Keratinocyte (primary cell): ENCODE measurements at regions not wholly inside any gene's neighbourhood (a gene's known extent, or its start where the extent isn't known, plus 50 kb on each side); places are given as distances from the start of the nearest gene placed in this dataset.
"Not testable (repeated sequence)": the region's sequence is repeated elsewhere in the genome, so short reads cannot be mapped to it uniquely, and the experiment has no call there.

ENCODE experiments used
- DNase-seq: peaks from one replicate; pipeline ENCODE4 v3.0.0-alpha.2; 2011; ENCODE audit warnings: low read depth, missing footprints, low spot score
- FAIRE-seq: peaks from 2 replicates; lab custom pipeline; 2011; peaks lifted over from hg19 to GRCh38; lab: Jason Lieb, UNC
- H2AFZ ChIP-seq: 2 replicates; pipeline ENCODE4 v1.6.0; 2012; ENCODE audit warnings: low read length, control low read depth, inconsistent platforms; ENCODE audit not compliant: control insufficient read depth
- H3K27ac ChIP-seq: 2 replicates; pipeline ENCODE4 v1.5.1; 2011; ENCODE audit warnings: low read length; ENCODE audit not compliant: control insufficient read depth, insufficient read depth
- H3K27me3 ChIP-seq: 3 replicates; pipeline ENCODE4 v1.6.0; 2011; ENCODE audit warnings: low read length; ENCODE audit not compliant: control insufficient read depth, insufficient read depth; ENCODE audit errors: extremely low read depth
- H3K36me3 ChIP-seq, 2 experiments: 2 replicates in 1 of 2; 3 replicates in 1 of 2; pipeline ENCODE4 v1.5.1; 2011; ENCODE audit warnings: low read length in 2 of 2, mild to moderate bottlenecking in 1 of 2; ENCODE audit not compliant: control insufficient read depth in 2 of 2, insufficient read depth in 2 of 2; ENCODE audit errors: extremely low read depth in 1 of 2
- H3K4me1 ChIP-seq: 3 replicates; pipeline ENCODE4 v1.5.1; 2011; ENCODE audit warnings: low read length; ENCODE audit not compliant: control insufficient read depth, insufficient read depth; ENCODE audit errors: extremely low read depth
- H3K4me2 ChIP-seq: 3 replicates; pipeline ENCODE4 v1.6.0; 2011; ENCODE audit warnings: low read depth, low read length; ENCODE audit not compliant: control insufficient read depth, insufficient read depth; ENCODE audit errors: extremely low read depth
- H3K4me3 ChIP-seq, 3 experiments: fragments of 200-600 bp in 1 of 3; sonication (generic) in 1 of 3; 2 replicates in 2 of 3; 3 replicates in 1 of 3; pipeline ENCODE4 v1.5.1; 2011 to 2016; ENCODE audit warnings: low read length in 3 of 3, mild to moderate bottlenecking in 3 of 3, control low read depth in 2 of 3, inconsistent platforms in 1 of 3, low read depth in 1 of 3, mixed read lengths in 1 of 3, mixed run types in 1 of 3, moderate library complexity in 1 of 3; ENCODE audit not compliant: control insufficient read depth in 2 of 3, insufficient read depth in 2 of 3; ENCODE audit errors: extremely low read depth in 1 of 3
- H3K79me2 ChIP-seq: 2 replicates; pipeline ENCODE4 v1.6.0; 2012; ENCODE audit warnings: low read length; ENCODE audit not compliant: control insufficient read depth, insufficient read depth
- H3K9ac ChIP-seq: 3 replicates; pipeline ENCODE4 v1.6.0; 2011; ENCODE audit warnings: low read length; ENCODE audit not compliant: control insufficient read depth, insufficient read depth; ENCODE audit errors: extremely low read depth
- H3K9me1 ChIP-seq: 3 replicates; pipeline ENCODE4 v1.6.0; 2011; ENCODE audit warnings: low read length; ENCODE audit not compliant: control insufficient read depth, insufficient read depth; ENCODE audit errors: extremely low read depth
- H3K9me3 ChIP-seq: 2 replicates; pipeline ENCODE4 v1.5.1; 2012; ENCODE audit warnings: low read depth, low read length; ENCODE audit not compliant: control insufficient read depth
- H4K20me1 ChIP-seq: 3 replicates; pipeline ENCODE4 v1.6.0; 2011; ENCODE audit warnings: low read length; ENCODE audit not compliant: control insufficient read depth, insufficient read depth; ENCODE audit errors: extremely low read depth
- CTCF ChIP-seq, 3 experiments: IDR thresholded peaks in 1 of 3; conservative IDR thresholded peaks in 1 of 3; optimal IDR thresholded peaks in 1 of 3; 2 replicates in 2 of 3; 3 replicates in 1 of 3; pipeline versions ENCODE3 to v1.5.1; 2011; ENCODE audit warnings: low read length in 3 of 3, mild to moderate bottlenecking in 3 of 3, moderate library complexity in 2 of 3, control low read depth in 1 of 3, inconsistent platforms in 1 of 3; ENCODE audit not compliant: insufficient read depth in 2 of 3; ENCODE audit errors: extremely low read depth in 1 of 3
- EZH2 ChIP-seq: IDR thresholded peaks from one replicate; pipeline ENCODE4 v1.6.1; 2012; ENCODE audit warnings: inconsistent platforms, mild to moderate bottlenecking, low read length, moderate library complexity
- dilution Hi-C: fragments of 300-500 bp; cut with MboI; formaldehyde crosslinking; loops from one replicate; pipeline ENCODE4 v1.7.0; 2020; ENCODE audit warnings: low sequenced_read_pairs; ENCODE audit not compliant: extremely low pct_ligation_motif_present

- no peak overlapping the region for H2AFZ ChIP-seq
- TF ChIP-seq CTCF (optimal IDR thresholded peaks at IDR 0.05 in 1 of 3, IDR thresholded peaks at IDR 0.05 in 1 of 3, conservative IDR thresholded peaks at IDR 0.05 in 1 of 3; ENCODE audit: extremely low read depth in 1 of 3, insufficient read depth in 2 of 3, low read length in 3 of 3) (no peak), EZH2 (no peak)
- H4K20me1 ChIP-seq = no peaks in the 10 kb centered on the region
- H3K9me3 ChIP-seq = no peaks in the 10 kb centered on the region
- H3K9me1 ChIP-seq = no peaks in the 10 kb centered on the region
- FAIRE-seq = no peak
- no peak overlapping the region for H3K4me3 ChIP-seq
- H3K36me3 ChIP-seq = no peaks in the 10 kb centered on the region
- H3K27ac ChIP-seq = no peak overlapping the region
- dilution Hi-C loops = loop anchor here (25.0 kb wide), 1 partner anchor 440 kb away; no protein-coding TSS in a partner anchor
- H3K79me2 ChIP-seq = no peaks in the 10 kb centered on the region
- H3K27me3 ChIP-seq = no peaks in the 10 kb centered on the region
- H3K4me2 ChIP-seq = no peak overlapping the region
- no peak for DNase-seq
- no peak overlapping the region for H3K9ac ChIP-seq
- no peaks in the 10 kb centered on the region for H3K4me1 ChIP-seq
Measured at GRCh38 chr7:13727751-13728150, 261.7 kb downstream of the ETV1 start.

GRCh38 chr7:13728430-13728829 lies 261.0 kb downstream of the ETV1 start:
- not testable (repeated sequence) for DNase-seq, H3K4me1 ChIP-seq, H3K27me3 ChIP-seq, H3K4me2 ChIP-seq, H2AFZ ChIP-seq, H3K27ac ChIP-seq, H3K79me2 ChIP-seq, H3K9me3 ChIP-seq, H3K36me3 ChIP-seq, H4K20me1 ChIP-seq, FAIRE-seq, H3K9me1 ChIP-seq, H3K4me3 ChIP-seq, H3K9ac ChIP-seq
- dilution Hi-C loops = loop anchor here (25.0 kb wide), 1 partner anchor 441 kb away; no protein-coding TSS in a partner anchor

- FAIRE-seq (no peak), DNase-seq (no peak)
- Histone ChIP-seq H3K4me3 (no peak overlapping the region), H3K36me3 (no peaks in the 10 kb centered on the region), H3K79me2 (no peaks in the 10 kb centered on the region), H3K27ac (no peak overlapping the region), H3K4me1 (no peaks in the 10 kb centered on the region), H4K20me1 (no peaks in the 10 kb centered on the region), H3K9me3 (no peaks in the 10 kb centered on the region), H3K9ac (no peak overlapping the region), H3K4me2 (no peak overlapping the region), H3K27me3 (no peaks in the 10 kb centered on the region), H2AFZ (no peak overlapping the region), H3K9me1 (no peaks in the 10 kb centered on the region)
- no peak for TF ChIP-seq CTCF (optimal IDR thresholded peaks at IDR 0.05 in 1 of 3, IDR thresholded peaks at IDR 0.05 in 1 of 3, conservative IDR thresholded peaks at IDR 0.05 in 1 of 3; ENCODE audit: extremely low read depth in 1 of 3, insufficient read depth in 2 of 3, low read length in 3 of 3)
- no peak for TF ChIP-seq EZH2
- dilution Hi-C loops = loop anchor here (25.0 kb wide), 1 partner anchor 444 kb away; no protein-coding TSS in a partner anchor
Measured at GRCh38 chr7:13731643-13732042, 257.8 kb downstream of the ETV1 start.
